Dedifferentiated amniotic fluid mesenchymal stem cell (primary cell): ENCODE measurements at regions not wholly inside any gene's neighbourhood (a gene's known extent, or its start where the extent isn't known, plus 50 kb on each side); places are given as distances from the start of the nearest gene placed in this dataset.

Experiments
- DNase-seq: peaks from one replicate; pipeline ENCODE4 v3.0.0-alpha.2; 2016; ENCODE audit errors: extremely low spot score

GRCh38 chr9:82153032-82153431, 164.5 kb downstream of the SPATA31D1 start:
- DNase-seq, result no peak

DNA sequence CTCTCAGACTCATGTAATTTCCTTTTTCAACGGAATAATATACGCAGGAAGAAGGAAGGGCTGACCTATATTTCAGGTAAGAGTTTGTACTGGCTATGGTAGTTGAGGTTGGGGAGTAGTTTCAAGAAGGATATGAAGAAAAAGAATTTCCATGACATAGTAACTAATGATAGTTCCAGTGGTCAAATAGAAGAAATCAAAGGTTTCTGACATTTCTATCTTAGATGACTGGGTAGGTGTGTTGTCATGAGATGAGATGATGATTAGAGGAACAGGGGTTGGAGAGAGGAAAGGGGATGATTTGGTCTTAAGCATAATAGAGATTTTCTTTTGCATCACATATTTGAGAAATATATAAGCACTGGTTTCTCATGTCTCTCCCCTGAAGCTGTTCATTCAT, 166.0 kb downstream of the SPATA31D1 start:
- no peak for DNase-seq

GRCh38 chr9:82161876-82162275, 173.3 kb downstream of the SPATA31D1 start:
- DNase-seq, result no peak

GRCh38 chr9:82164159-82164558, 175.6 kb downstream of the SPATA31D1 start:
- no peak for DNase-seq

- DNase-seq, result no peak
Measured at GRCh38 chr9:82167296-82167695, 178.7 kb downstream of the SPATA31D1 start.

- DNase-seq, result no peak
Measured at GRCh38 chr9:82168585-82168984, 180.0 kb downstream of the SPATA31D1 start.

- DNase-seq, result no peak
Measured at GRCh38 chr9:82170866-82171265, 182.3 kb downstream of the SPATA31D1 start.

DNA sequence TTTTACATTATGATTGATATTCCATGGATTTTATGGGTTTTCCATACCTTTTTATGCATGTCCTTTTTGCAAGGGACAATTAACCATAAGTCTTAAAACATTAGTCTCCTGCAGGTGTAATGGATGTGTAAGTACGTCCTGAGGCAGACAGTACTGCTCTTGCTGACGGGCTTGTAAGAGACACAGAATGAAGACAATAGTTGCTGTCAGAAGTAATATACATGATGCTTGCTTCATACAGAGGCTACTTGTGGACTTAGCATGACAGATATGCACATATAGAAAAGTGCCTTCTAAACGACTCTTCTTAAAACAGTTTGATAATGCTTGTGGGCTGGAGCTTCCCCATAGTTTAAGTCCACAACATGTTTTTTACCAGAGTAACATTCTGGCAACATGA, 182.7 kb downstream of the SPATA31D1 start:
- DNase-seq, result no peak

- DNase-seq, result no peak
Measured at GRCh38 chr9:82180711-82181110, 192.1 kb downstream of the SPATA31D1 start.

DNA sequence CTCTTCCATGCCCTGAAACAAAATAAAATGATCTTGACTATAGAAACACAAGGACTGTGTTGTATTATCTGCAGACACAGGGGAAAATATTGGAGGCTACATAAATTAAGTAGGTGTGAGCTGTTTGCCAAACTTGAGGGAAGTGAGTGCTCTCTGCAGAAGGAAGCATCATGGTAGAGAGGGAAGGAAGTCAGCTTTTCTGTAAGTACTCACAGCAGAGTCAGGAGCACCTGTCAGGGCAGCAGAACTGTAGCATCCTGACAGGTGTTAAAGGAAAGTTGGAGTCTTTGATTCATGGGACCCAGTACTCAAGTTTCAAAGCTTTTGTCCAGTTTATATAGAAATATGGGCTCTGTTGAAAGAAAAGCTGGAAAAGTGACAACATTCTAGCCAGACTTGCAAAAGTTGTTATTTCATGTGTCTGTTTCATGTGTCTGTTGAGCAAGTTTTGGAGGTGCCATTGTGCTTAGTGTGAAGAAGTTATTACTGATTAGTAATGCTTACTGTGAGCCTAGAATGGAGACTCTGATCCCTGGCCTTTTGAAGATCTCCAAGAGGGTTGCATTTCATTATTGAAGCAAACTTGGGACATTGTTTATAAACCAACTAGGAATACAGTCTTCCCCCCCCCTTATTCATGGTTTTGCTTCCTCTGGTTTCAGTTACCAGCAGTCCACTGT, 194.7 kb downstream of the SPATA31D1 start:
- DNase-seq, result no peak

DNA sequence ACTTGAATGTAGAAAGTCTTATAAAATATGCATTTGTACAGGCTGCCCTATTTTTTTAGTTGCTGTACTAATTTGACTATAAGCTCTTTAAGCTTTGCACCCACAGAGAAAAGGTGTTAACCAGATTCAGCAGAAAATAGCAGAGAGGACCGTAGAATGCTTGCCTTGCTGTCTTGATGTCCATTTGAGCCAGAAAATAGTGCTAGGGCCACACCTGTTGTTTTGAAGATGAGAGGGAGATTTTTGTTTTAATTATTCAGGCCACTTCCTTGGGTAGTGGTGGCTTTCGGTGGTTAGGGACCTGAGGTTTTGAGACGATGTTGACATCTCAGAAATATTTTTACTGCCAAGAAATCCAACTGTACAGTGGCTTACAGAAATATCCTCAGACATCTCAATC, 196.0 kb downstream of the SPATA31D1 start:
- DNase-seq, result no peak

- no peak for DNase-seq
Measured at GRCh38 chr9:82188817-82189216, 200.2 kb downstream of the SPATA31D1 start.

GRCh38 chr9:82191082-82191770, 202.7 kb downstream of the SPATA31D1 start:
- DNase-seq, result no peak

- no peak for DNase-seq
Measured at GRCh38 chr9:82192211-82192610, 203.6 kb downstream of the SPATA31D1 start.

- DNase-seq, result no peak
Measured at GRCh38 chr9:82196622-82197441, 208.3 kb downstream of the SPATA31D1 start.

- no peak for DNase-seq
Measured at GRCh38 chr9:82201196-82201595, 212.6 kb downstream of the SPATA31D1 start.

DNA sequence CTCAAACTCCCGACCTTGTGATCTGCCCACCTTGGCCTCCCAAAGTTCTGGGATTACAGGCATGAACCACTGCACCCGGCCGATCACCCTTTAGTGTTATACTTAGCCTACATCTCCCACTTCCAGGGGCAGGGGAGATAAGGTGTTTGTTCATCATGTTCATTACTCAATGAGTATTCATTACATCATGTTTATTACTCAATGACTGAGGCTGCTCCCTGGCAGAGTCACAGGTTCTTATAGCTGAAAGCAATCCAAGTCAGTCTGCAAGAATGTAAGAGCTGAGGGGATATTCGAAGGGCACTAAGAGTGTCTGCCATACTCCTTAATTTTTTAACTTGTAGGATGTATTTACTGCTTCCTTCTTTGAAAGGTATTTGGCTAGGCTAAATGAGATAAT, 214.2 kb downstream of the SPATA31D1 start:
- no peak for DNase-seq

DNA sequence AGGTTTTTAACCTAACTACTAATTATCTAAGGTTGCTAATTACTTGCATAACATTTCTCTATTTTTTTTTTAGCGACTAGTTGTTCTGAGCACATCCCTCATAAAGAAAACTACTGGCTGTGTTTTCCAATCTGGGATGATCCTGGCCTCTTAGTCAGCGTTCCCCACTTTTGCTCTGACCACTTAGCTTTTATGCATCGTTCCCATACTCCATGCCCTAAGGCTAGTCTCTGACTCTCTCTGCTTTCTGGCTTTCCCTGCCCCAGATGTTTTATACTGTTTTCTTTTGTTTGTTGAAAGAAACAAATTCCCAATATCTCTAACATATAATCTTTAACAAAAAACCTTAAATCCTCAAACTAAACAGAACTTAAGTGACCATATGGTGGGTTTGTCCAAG, 217.9 kb downstream of the SPATA31D1 start:
- peak; percentile 26 for DNase-seq

GRCh38 chr9:82206946-82207345, 218.4 kb downstream of the SPATA31D1 start:
- no peak for DNase-seq

- DNase-seq, result no peak
Measured at GRCh38 chr9:82208741-82209450, 220.3 kb downstream of the SPATA31D1 start.

- DNase-seq, result no peak
Measured at GRCh38 chr9:82209797-82210470, 221.4 kb downstream of the SPATA31D1 start.

DNA sequence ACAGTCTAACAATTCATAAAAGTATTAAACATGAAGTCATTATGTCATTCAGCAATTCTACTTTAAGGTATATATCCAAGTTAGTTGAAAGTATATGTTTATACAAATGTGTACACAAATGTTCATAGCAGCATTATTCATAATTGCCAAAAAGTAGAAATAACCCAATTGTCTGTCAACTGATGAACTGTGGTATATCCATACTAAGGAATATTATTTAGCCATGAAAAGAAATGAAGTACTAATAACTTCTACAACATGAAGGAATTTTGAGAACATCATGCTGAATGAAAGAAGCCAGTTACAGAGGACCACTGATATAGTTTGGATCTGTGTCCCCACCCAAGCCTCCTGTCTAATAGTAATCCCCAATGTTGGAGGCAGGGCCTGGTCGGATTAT, 224.3 kb downstream of the SPATA31D1 start:
- no peak for DNase-seq
